ENCODE measurements at regions not wholly inside any gene's neighbourhood (a gene's known extent, or its start where the extent isn't known, plus 50 kb on each side); places are given as distances from the start of the nearest gene placed in this dataset.

DNA sequence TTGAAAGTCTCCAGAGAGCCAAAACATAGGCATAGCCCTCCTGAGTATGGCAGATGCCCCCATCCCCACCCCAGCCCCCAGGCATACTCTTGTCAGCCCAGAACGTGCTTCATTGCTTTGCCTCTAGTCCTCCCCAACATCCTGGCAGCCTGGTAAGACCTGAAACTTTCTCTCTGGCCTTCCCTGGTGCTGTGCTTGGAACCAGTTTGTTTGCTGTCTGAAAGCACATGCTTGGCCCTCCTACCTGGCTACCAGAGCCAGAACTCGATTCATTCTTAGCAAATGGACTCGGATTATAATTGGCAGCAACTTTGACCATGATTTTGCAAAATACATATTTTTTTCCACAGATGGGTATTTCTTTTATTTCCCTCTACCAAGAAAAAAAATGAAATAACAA lies 248.1 kb downstream of the USP46 start:
- FAIRE-seq (no peak), DNase-seq (ENCODE audit: low read depth, low spot score) (no peak)
- H2AFZ ChIP-seq (ENCODE audit: low read depth, low read length) = no peak overlapping the region
- no peaks in the 10 kb centered on the region for H4K20me1 ChIP-seq (replicated peaks; ENCODE audit: control insufficient read depth, extremely low read depth, insufficient read depth, low read length)
- intact Hi-C loops (cut with micrococcal nuclease) (no loop called here), dilution Hi-C loops (cut with MboI; ENCODE audit: extremely low pct_ligation_motif_present, low sequenced_read_pairs) (no loop called here)
- H3K4me1 ChIP-seq (ENCODE audit: control insufficient read depth, extremely low read depth, insufficient read depth, low read length) = peaks cover 4% of the 10 kb centered on the region
- no peaks in the 10 kb centered on the region for H3K9me1 ChIP-seq (replicated peaks; ENCODE audit: control insufficient read depth, extremely low read depth, insufficient read depth, low read length)
- H3K9me3 ChIP-seq (replicated peaks; ENCODE audit: control insufficient read depth, insufficient read depth, low read length) = no peaks in the 10 kb centered on the region
- no peak overlapping the region for H3K27ac ChIP-seq (ENCODE audit: insufficient read depth, low read depth, low read length)
- no peak overlapping the region for H3K4me2 ChIP-seq (ENCODE audit: insufficient read depth, low read length)
- TF ChIP-seq GATA2 (IDR thresholded peaks at IDR 0.05; ENCODE audit: insufficient read depth, insufficient read length, low read depth, low read length) (no peak), MAX (IDR thresholded peaks at IDR 0.05; ENCODE audit: insufficient read depth, insufficient read length) (no peak), FOS (IDR thresholded peaks at IDR 0.05; ENCODE audit: borderline replicate concordance, insufficient read depth, low read length) (no peak), JUN (IDR thresholded peaks at IDR 0.05; ENCODE audit: borderline replicate concordance, insufficient read depth, insufficient read length, low read depth) (no peak), MYC (IDR thresholded peaks at IDR 0.05; ENCODE audit: low read depth, low read length) (no peak), POLR2AphosphoS5 (IDR thresholded peaks at IDR 0.05; ENCODE audit: insufficient read depth, low read depth, low read length) (no peak), POLR2A (IDR thresholded peaks at IDR 0.05; ENCODE audit: low read depth, low read length) (no peak), EZH2 (IDR thresholded peaks at IDR 0.05; ENCODE audit: borderline replicate concordance, low read depth, low read length, severe bottlenecking) (no peak)
- TF ChIP-seq, protein P1, sequence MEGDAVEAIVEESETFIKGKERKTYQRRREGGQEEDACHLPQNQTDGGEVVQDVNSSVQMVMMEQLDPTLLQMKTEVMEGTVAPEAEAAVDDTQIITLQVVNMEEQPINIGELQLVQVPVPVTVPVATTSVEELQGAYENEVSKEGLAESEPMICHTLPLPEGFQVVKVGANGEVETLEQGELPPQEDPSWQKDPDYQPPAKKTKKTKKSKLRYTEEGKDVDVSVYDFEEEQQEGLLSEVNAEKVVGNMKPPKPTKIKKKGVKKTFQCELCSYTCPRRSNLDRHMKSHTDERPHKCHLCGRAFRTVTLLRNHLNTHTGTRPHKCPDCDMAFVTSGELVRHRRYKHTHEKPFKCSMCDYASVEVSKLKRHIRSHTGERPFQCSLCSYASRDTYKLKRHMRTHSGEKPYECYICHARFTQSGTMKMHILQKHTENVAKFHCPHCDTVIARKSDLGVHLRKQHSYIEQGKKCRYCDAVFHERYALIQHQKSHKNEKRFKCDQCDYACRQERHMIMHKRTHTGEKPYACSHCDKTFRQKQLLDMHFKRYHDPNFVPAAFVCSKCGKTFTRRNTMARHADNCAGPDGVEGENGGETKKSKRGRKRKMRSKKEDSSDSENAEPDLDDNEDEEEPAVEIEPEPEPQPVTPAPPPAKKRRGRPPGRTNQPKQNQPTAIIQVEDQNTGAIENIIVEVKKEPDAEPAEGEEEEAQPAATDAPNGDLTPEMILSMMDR (IDR thresholded peaks at IDR 0.05; ENCODE audit: extremely low read depth in 1 of 2, insufficient read depth in 1 of 2, low read depth in 1 of 2, low read length in 2 of 2) = no peak
- no peaks in the 10 kb centered on the region for H3K36me3 ChIP-seq (ENCODE audit: control insufficient read depth in 2 of 2, extremely low read depth in 1 of 2, insufficient read depth in 2 of 2, low read length in 2 of 2)
- no peaks in the 10 kb centered on the region for H3K27me3 ChIP-seq (ENCODE audit: control insufficient read depth in 2 of 2, insufficient read depth in 2 of 2, low read length in 2 of 2)
- CTCF ChIA-PET = no interaction called here
- H3K9ac ChIP-seq (replicated peaks; ENCODE audit: extremely low read depth, insufficient read depth, low read length) = no peak overlapping the region
- POLR2A ChIA-PET = no interaction called here
- no peaks in the 10 kb centered on the region for H3K79me2 ChIP-seq (ENCODE audit: control insufficient read depth, insufficient read depth, low read length)
- H3K4me3 ChIP-seq (replicated peaks in 1 of 3; ENCODE audit: insufficient read depth in 1 of 3, low read depth in 1 of 3, low read length in 3 of 3) = no peak overlapping the region
- no TSS peak for BruUV-seq (replicated peaks)
